AG04449 (cell line): ENCODE measurements at regions not wholly inside any gene's neighbourhood (a gene's known extent, or its start where the extent isn't known, plus 50 kb on each side); places are given as distances from the start of the nearest gene placed in this dataset.
"Not testable (repeated sequence)": the region's sequence is repeated elsewhere in the genome, so short reads cannot be mapped to it uniquely, and the experiment has no call there.

Experiments
- CTCF ChIA-PET: fragments of 350-600 bp; formaldehyde crosslinking; extraction: SDS; loops from one replicate; lab custom pipeline; 2021; ENCODE audit warnings: antibody characterized with exemption; lab: Yijun Ruan, JAX
- POLR2A ChIA-PET: fragments of 400-600, 350-600 bp; formaldehyde crosslinking; extraction: SDS; loops from one replicate; lab custom pipeline; 2020; ENCODE audit warnings: antibody characterized with exemption, inconsistent platforms; lab: Yijun Ruan, JAX
- DNase-seq: peaks from one replicate; pipeline ENCODE4 v3.0.0-alpha.2; 2010; ENCODE audit warnings: low read depth, low spot score
- H3K4me3 ChIP-seq: 2 replicates; pipeline ENCODE4 v1.5.1; 2011; ENCODE audit warnings: low read depth, mild to moderate bottlenecking, control low read depth, low read length
- TF ChIP-seq, protein P1 (sequence below): IDR thresholded peaks from one replicate; pipeline ENCODE4 v1.5.1; 2011; ENCODE audit warnings: mild to moderate bottlenecking, moderate library complexity, low read length, control low read depth, inconsistent platforms; ENCODE audit not compliant: insufficient read depth; ENCODE audit errors: missing control alignments

DNA sequence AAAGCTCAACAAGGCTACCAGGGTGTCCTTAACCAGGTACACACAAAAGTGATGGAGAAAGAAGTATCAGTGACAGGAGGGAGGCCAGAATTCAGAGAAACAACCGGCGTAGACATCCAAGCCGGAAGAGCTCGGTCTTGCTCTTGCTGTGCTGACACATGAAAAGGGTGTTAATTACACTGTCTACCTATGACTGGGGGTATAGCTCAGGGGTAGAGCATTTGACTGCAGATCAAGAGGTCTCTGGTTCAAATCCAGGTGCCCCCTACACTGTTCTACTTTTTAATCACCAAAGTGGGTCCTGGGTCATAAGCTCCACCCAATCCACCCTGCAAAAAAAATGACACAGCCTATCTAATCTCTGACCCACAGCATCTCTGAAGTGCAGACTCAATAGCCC, 86.9 kb upstream of the ZNF746 start:
- ChIA-PET POLR2A (no interaction called here), CTCF (interaction anchor here (1.2 to 2.3 kb wide), 2 partner anchors 9 to 11 kb away, joined by 3 to 10 read pairs; no protein-coding TSS in a partner anchor)
- H3K4me3 ChIP-seq: no peak overlapping the region
- no peak for DNase-seq
- TF ChIP-seq, protein P1, sequence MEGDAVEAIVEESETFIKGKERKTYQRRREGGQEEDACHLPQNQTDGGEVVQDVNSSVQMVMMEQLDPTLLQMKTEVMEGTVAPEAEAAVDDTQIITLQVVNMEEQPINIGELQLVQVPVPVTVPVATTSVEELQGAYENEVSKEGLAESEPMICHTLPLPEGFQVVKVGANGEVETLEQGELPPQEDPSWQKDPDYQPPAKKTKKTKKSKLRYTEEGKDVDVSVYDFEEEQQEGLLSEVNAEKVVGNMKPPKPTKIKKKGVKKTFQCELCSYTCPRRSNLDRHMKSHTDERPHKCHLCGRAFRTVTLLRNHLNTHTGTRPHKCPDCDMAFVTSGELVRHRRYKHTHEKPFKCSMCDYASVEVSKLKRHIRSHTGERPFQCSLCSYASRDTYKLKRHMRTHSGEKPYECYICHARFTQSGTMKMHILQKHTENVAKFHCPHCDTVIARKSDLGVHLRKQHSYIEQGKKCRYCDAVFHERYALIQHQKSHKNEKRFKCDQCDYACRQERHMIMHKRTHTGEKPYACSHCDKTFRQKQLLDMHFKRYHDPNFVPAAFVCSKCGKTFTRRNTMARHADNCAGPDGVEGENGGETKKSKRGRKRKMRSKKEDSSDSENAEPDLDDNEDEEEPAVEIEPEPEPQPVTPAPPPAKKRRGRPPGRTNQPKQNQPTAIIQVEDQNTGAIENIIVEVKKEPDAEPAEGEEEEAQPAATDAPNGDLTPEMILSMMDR: no peak

GRCh38 chr7:149584009-149584408, 86.4 kb upstream of the ZNF746 start:
- no peak for DNase-seq
- CTCF ChIA-PET: interaction anchor here (2.3 kb wide), 1 partner anchor 12 kb away, joined by 10 read pairs; no protein-coding TSS in a partner anchor
- TF ChIP-seq, protein P1: no peak
- no peak overlapping the region for H3K4me3 ChIP-seq
- POLR2A ChIA-PET: no interaction called here

- TF ChIP-seq, protein P1: no peak
- ChIA-PET POLR2A (no interaction called here), CTCF (no interaction called here)
- H3K4me3 ChIP-seq: no peak overlapping the region
- DNase-seq: no peak
These were observed 82.7 kb upstream of the ZNF746 start for GRCh38 chr7:149580328-149580727.

GRCh38 chr7:149579365-149579764, 81.8 kb upstream of the ZNF746 start:
- H3K4me3 ChIP-seq, CTCF ChIA-PET, DNase-seq, POLR2A ChIA-PET: not testable (repeated sequence)

DNA sequence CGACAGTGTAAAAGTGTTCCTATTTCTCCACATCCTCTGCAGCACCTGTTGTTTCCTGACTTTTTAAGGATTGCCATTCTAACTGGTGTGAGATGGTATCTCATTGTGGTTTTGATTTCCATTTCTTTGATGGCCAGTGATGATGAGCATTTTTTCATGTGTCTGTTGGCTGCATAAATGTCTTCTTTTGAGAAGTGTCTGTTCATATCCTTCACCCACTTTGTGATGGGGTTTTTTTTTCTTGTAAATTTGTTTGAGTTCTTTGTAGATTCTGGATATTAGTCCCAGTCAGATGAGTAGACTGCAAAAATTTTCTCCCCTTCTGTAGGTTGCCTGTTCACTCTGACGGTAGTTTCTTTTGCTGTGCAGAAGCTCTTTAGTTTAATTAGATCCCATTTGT, 76.8 kb upstream of the ZNF746 start:
- H3K4me3 ChIP-seq, CTCF ChIA-PET, DNase-seq, POLR2A ChIA-PET: not testable (repeated sequence)

GRCh38 chr7:149573519-149573918, 75.9 kb upstream of the ZNF746 start:
- POLR2A ChIA-PET: no interaction called here
- CTCF ChIA-PET: no interaction called here

DNA sequence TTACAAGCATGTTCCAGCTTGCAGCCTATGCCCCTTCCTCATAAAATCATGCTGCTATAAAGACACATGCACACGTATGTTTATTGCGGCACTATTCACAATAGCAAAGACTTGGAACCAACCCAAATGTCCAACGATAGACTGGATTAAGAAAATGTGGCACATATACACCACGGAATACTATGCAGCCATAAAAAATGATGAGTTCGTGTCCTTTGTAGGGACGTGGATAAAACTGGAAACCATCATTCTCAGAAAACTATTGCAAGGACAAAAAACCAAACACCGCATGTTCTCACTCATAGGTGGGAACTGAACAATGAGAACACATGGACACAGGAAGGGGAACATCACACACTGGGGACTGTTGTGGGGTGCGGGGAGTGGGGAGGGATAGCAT, 75.3 kb upstream of the ZNF746 start:
- POLR2A ChIA-PET, CTCF ChIA-PET, DNase-seq, H3K4me3 ChIP-seq: not testable (repeated sequence)

More at GRCh38 chr7:149573519-149573918, 75.9 kb upstream of the ZNF746 start:
- no peak for DNase-seq
- H3K4me3 ChIP-seq: no peak overlapping the region
- TF ChIP-seq, protein P1: no peak

- TF ChIP-seq, protein P1: no peak
- no peak for DNase-seq
- ChIA-PET CTCF (no interaction called here), POLR2A (no interaction called here)
- no peak overlapping the region for H3K4me3 ChIP-seq
These were observed 73.2 kb upstream of the ZNF746 start for GRCh38 chr7:149570784-149571183.
